HepG2 (cell line): ENCODE measurements at regions not wholly inside any gene's neighbourhood (a gene's known extent, or its start where the extent isn't known, plus 50 kb on each side); places are given as distances from the start of the nearest gene placed in this dataset.

Experiments used
- ATAC-seq: fragments of 200-7000 bp; cut with Tn5 transposase; 3 replicates; pipeline ENCODE4 v1.9.1; 2020; ENCODE audit warnings: mild to moderate bottlenecking, moderate library complexity
- BruUV-seq: library from RNA; stranded (reverse); fragments of 400-500 nt; replicated peaks from 2 replicates; lab custom pipeline; 2021; lab: Mats Ljungman, UMichigan
- CTCF ChIA-PET: fragments of 300-600 bp; formaldehyde crosslinking; extraction: SDS; loops from one replicate; lab custom pipeline; 2021; ENCODE audit warnings: low total read pairs, inconsistent platforms, low intra/inter-chr PET ratio; lab: Yijun Ruan, JAX
- POLR2A ChIA-PET: fragments of 350-600 bp; sonication (Branson Sonifier 250); formaldehyde crosslinking; loops from one replicate; lab custom pipeline; 2020; ENCODE audit warnings: antibody characterized with exemption, inconsistent platforms; lab: Yijun Ruan, JAX
- DNase-seq: peaks from one replicate; pipeline ENCODE4 v3.0.0-alpha.2; 2015; ENCODE audit warnings: low spot score
- FAIRE-seq: peaks from 3 replicates; lab custom pipeline; 2011; peaks lifted over from hg19 to GRCh38; lab: Jason Lieb, UNC
- H2AFZ ChIP-seq: one replicate; pipeline ENCODE4 v1.6.1; 2011; ENCODE audit warnings: low read length, inconsistent platforms
- H3K27ac ChIP-seq: fragments of 300-600 bp; 3 replicates; pipeline ENCODE4 v1.8.0; 2011; ENCODE audit warnings: mixed run types, mild to moderate bottlenecking, mixed read lengths, low read length, inconsistent platforms; ENCODE audit not compliant: insufficient read depth; ENCODE audit errors: extremely low read length
- H3K27me3 ChIP-seq, 2 experiments: fragments of 200-600 bp in 1 of 2; 2 replicates in 1 of 2; 3 replicates in 1 of 2; pipeline versions ENCODE4 v1.6.0 to v1.8.0; 2011; ENCODE audit warnings: low read length in 2 of 2, mild to moderate bottlenecking in 2 of 2, moderate library complexity in 2 of 2, inconsistent platforms in 1 of 2; ENCODE audit not compliant: insufficient read depth in 2 of 2, control insufficient read depth in 1 of 2
- H3K36me3 ChIP-seq, 2 experiments: fragments of 200-600 bp in 1 of 2; replicated peaks in 1 of 2; 2 replicates in 1 of 2; 3 replicates in 1 of 2; pipeline versions ENCODE4 v1.5.1 to v1.8.0; 2011; ENCODE audit warnings: low read length in 2 of 2, inconsistent platforms in 1 of 2; ENCODE audit not compliant: insufficient read depth in 2 of 2, control insufficient read depth in 1 of 2
- H3K4me1 ChIP-seq: 2 replicates; pipeline ENCODE4 v1.5.1; 2012; ENCODE audit warnings: low read length, inconsistent platforms; ENCODE audit not compliant: insufficient read depth
- H3K4me2 ChIP-seq: 2 replicates; pipeline ENCODE4 v1.6.0; 2011; ENCODE audit warnings: low read depth, low read length, inconsistent platforms
- H3K4me3 ChIP-seq, 3 experiments: fragments of 200-600 bp in 1 of 3; sonication (generic), shearing (Covaris generic) in 1 of 3; replicated peaks in 1 of 3; 2 replicates each; pipeline ENCODE4 v1.5.1; 2011 to 2016; ENCODE audit warnings: low read length in 3 of 3, inconsistent platforms in 2 of 3, low read depth in 2 of 3, mild to moderate bottlenecking in 2 of 3, control low read depth in 1 of 3, mixed read lengths in 1 of 3; ENCODE audit not compliant: insufficient read depth in 1 of 3
- H3K79me2 ChIP-seq: one replicate; pipeline ENCODE4 v1.6.1; 2011; ENCODE audit warnings: low read length, inconsistent platforms; ENCODE audit not compliant: insufficient read depth
- H3K9ac ChIP-seq: 2 replicates; pipeline ENCODE4 v1.6.0; 2011; ENCODE audit warnings: mild to moderate bottlenecking, low read depth, low read length, inconsistent platforms; ENCODE audit not compliant: insufficient read depth
- H3K9me3 ChIP-seq: 2 replicates; pipeline ENCODE4 v1.5.1; 2012; ENCODE audit warnings: mild to moderate bottlenecking, low read length
- H4K20me1 ChIP-seq: 2 replicates; pipeline ENCODE4 v1.6.0; 2011; ENCODE audit warnings: inconsistent platforms, mild to moderate bottlenecking, low read length, moderate library complexity; ENCODE audit not compliant: insufficient read depth
- ATF7 ChIP-seq, 2 experiments: fragments of 450-650 bp in 1 of 2; sonication (generic) in 1 of 2; formaldehyde crosslinking in 1 of 2; IDR thresholded peaks; 2 replicates each; pipeline versions ENCODE4 v1.4.0 to v1.6.1; 2016 to 2020; ENCODE audit warnings: antibody characterized with exemption in 1 of 2, mild to moderate bottlenecking in 1 of 2, missing genetic modification reagents in 1 of 2
- CREB1 ChIP-seq, 2 experiments: fragments of 450-650 bp in 1 of 2; IDR thresholded peaks; 2 replicates each; pipeline ENCODE4 v1.6.1; 2016 to 2017; ENCODE audit warnings: control low read depth in 1 of 2, mild to moderate bottlenecking in 1 of 2, missing compliant biosample characterization in 1 of 2, missing genetic modification characterization in 1 of 2
- ZBTB42 ChIP-seq: sonication (generic); formaldehyde crosslinking; IDR thresholded peaks from 2 replicates; pipeline ENCODE4 v1.5.0; 2020; ENCODE audit warnings: mild to moderate bottlenecking, missing genetic modification reagents
- ZMYM4 ChIP-seq: sonication (generic); formaldehyde crosslinking; IDR thresholded peaks from 2 replicates; pipeline ENCODE4 v1.8.1; 2023; ENCODE audit warnings: mild to moderate bottlenecking, missing genetic modification reagents
- ZNF20 ChIP-seq: sonication (generic); formaldehyde crosslinking; IDR thresholded peaks from 2 replicates; pipeline ENCODE4 v1.4.0; 2020; ENCODE audit warnings: mild to moderate bottlenecking, moderate library complexity, missing genetic modification reagents
- ZNF646 ChIP-seq: sonication (generic); formaldehyde crosslinking; IDR thresholded peaks from 2 replicates; pipeline ENCODE4 v1.9.0; 2021; ENCODE audit warnings: mild to moderate bottlenecking, missing genetic modification reagents
- WGBS: methylation state at CpG from one replicate; pipeline ENCODE4 v1.1.6; 2017; ENCODE audit warnings: low lambda C conversion rate; 5-methylcytosine and 5-hydroxymethylcytosine counted together
- in situ Hi-C: cut with HindIII; loops from 2 replicates; pipeline ENCODE4 v1.10.0; 2017; ENCODE audit warnings: low pct_unique_long_range_greater_than_20kb; ENCODE audit not compliant: extremely low pct_ligation_motif_present
- intact Hi-C: fragments of 100-400 bp; cut with micrococcal nuclease; formaldehyde crosslinking; loops from one replicate; pipeline ENCODE4 v1.10.0; 2022; ENCODE audit not compliant: unreplicated experiment
- TF ChIP-seq, protein P1 (sequence below): sonication (generic); formaldehyde crosslinking; IDR thresholded peaks from 2 replicates; pipeline ENCODE4 v1.5.0; 2020; ENCODE audit warnings: mild to moderate bottlenecking, missing genetic modification reagents, moderate library complexity

GRCh38 chr3:110106805-110107204 lies 769.5 kb upstream of the DPPA4 start:
- Histone ChIP-seq H3K9ac (no peak overlapping the region), H3K79me2 (no peaks in the 10 kb centered on the region), H3K27ac (no peak overlapping the region), H3K9me3 (peaks cover 59% of the 10 kb centered on the region), H3K4me2 (no peak overlapping the region), H4K20me1 (no peaks in the 10 kb centered on the region), H3K36me3 (no peaks in the 10 kb centered on the region), H3K4me3 (no peak overlapping the region), H3K27me3 (no peaks in the 10 kb centered on the region), H3K4me1 (no peaks in the 10 kb centered on the region), H2AFZ (no peak overlapping the region)
- no peak for ATAC-seq
- DNase-seq = no peak
- in situ Hi-C loops (no loop called here), intact Hi-C loops (no loop called here)
- no TSS peak for BruUV-seq
- ChIA-PET POLR2A (no interaction called here), CTCF (no interaction called here)
- no peak for FAIRE-seq
- no peak for TF ChIP-seq ZBTB42 (CRISPR knock-in tag)
- peak; percentile 92 for TF ChIP-seq ATF7 (IDR thresholded peaks at IDR 0.05)
- no peak for TF ChIP-seq ATF7 (CRISPR knock-in tag; IDR thresholded peaks at IDR 0.05)
- TF ChIP-seq CREB1 (IDR thresholded peaks at IDR 0.05) = peak; percentile 40
- TF ChIP-seq CREB1 (CRISPR knock-in tag; IDR thresholded peaks at IDR 0.05) = no peak
- 0% methylated on average over 1 of the region's 1 CpG for WGBS

DNA sequence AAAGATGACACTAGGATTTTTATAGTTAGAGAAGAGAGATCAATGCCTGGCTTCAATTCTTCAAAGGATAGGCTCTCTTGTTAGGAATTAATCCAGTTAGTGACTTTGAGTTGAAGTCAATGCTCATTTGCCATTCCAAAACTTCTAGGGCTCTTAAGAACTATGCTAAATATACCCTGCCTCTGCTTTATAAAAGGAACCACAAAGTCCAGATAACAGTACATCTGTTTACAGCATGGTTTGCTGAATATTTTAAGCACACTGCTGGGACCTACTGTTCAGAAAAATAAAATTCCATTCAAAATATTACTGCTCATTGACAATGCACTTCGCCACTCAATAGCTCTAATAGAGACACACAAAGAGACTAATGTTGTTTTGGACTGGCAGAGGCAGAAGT lies 786.6 kb upstream of the DPPA4 start:
- no peak overlapping the region for H3K4me2 ChIP-seq
- ChIA-PET CTCF (no interaction called here), POLR2A (no interaction called here)
- intact Hi-C loops = no loop called here
- no peak overlapping the region for H3K9ac ChIP-seq
- no peak overlapping the region for H3K27ac ChIP-seq
- no peaks in the 10 kb centered on the region for H3K36me3 ChIP-seq
- H3K27me3 ChIP-seq = no peaks in the 10 kb centered on the region
- H3K79me2 ChIP-seq = no peaks in the 10 kb centered on the region
- ATAC-seq (no peak), FAIRE-seq (no peak), DNase-seq (no peak)
- no TSS peak for BruUV-seq
- no peak overlapping the region for H3K4me3 ChIP-seq
- H3K9me3 ChIP-seq = peaks cover 22% of the 10 kb centered on the region; the same call in 1 of the 2 replicates
- in situ Hi-C loops = no loop called here
- 4% methylated on average over 1 of the region's 1 CpG for WGBS
- H4K20me1 ChIP-seq = no peaks in the 10 kb centered on the region
- H3K4me1 ChIP-seq = no peaks in the 10 kb centered on the region
- H2AFZ ChIP-seq = no peak overlapping the region
- TF ChIP-seq, protein P1, sequence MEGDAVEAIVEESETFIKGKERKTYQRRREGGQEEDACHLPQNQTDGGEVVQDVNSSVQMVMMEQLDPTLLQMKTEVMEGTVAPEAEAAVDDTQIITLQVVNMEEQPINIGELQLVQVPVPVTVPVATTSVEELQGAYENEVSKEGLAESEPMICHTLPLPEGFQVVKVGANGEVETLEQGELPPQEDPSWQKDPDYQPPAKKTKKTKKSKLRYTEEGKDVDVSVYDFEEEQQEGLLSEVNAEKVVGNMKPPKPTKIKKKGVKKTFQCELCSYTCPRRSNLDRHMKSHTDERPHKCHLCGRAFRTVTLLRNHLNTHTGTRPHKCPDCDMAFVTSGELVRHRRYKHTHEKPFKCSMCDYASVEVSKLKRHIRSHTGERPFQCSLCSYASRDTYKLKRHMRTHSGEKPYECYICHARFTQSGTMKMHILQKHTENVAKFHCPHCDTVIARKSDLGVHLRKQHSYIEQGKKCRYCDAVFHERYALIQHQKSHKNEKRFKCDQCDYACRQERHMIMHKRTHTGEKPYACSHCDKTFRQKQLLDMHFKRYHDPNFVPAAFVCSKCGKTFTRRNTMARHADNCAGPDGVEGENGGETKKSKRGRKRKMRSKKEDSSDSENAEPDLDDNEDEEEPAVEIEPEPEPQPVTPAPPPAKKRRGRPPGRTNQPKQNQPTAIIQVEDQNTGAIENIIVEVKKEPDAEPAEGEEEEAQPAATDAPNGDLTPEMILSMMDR (CRISPR knock-in tag) = no peak
- TF ChIP-seq ZNF646 (CRISPR knock-in tag) (no peak), ZMYM4 (CRISPR knock-in tag) (no peak), ZNF20 (CRISPR knock-in tag) (no peak)
